Thyroid gland (tissue), 4 donors: ENCODE measurements at regions not wholly inside any gene's neighbourhood (a gene's known extent, or its start where the extent isn't known, plus 50 kb on each side); places are given as distances from the start of the nearest gene placed in this dataset.

Experiments used
- CTCF ChIP-seq, 6 experiments: fragments of 200-600 bp in 3 of 6; fragments of 450-650 bp in 3 of 6; sonication (generic) in 3 of 6; IDR thresholded peaks; one replicate each; pipeline ENCODE4 v1.5.1; 2016 to 2019; ENCODE audit warnings: antibody characterized with exemption in 6 of 6, mild to moderate bottlenecking in 2 of 6, inconsistent platforms in 1 of 6, moderate library complexity in 1 of 6
- POLR2A ChIP-seq, 2 donors: fragments of 450-650 bp; IDR thresholded peaks; one replicate each; pipeline ENCODE4 v1.6.1; 2017; ENCODE audit warnings: antibody characterized with exemption in 2 of 2, mild to moderate bottlenecking in 2 of 2, moderate library complexity in 1 of 2

- peak in 1 of 6 experiments; percentile 8 for TF ChIP-seq CTCF (IDR thresholded peaks at IDR 0.05)
- TF ChIP-seq POLR2A (IDR thresholded peaks at IDR 0.05): no peak
Observed at GRCh38 chr3:46087871-46088270, 60.6 kb upstream of the XCR1 start.
